Heart left ventricle (tissue), 13 donors: ENCODE measurements at regions not wholly inside any gene's neighbourhood (a gene's known extent, or its start where the extent isn't known, plus 50 kb on each side); places are given as distances from the start of the nearest gene placed in this dataset.

Experiments
- POLR2A ChIP-seq, 2 donors: fragments of 450-650 bp; IDR thresholded peaks; one replicate each; pipeline ENCODE4 v1.6.1; 2017; ENCODE audit warnings: antibody characterized with exemption in 2 of 2, mild to moderate bottlenecking in 2 of 2, moderate library complexity in 2 of 2
- TF ChIP-seq, protein P1 (sequence below), 12 donors: fragments of 200-600 bp; sonication (generic) in 4 of 12; IDR thresholded peaks; one replicate each; pipeline versions ENCODE4 v1.5.0 to v1.8.0; 2018 to 2022; ENCODE audit warnings: antibody characterized with exemption in 12 of 12, mild to moderate bottlenecking in 5 of 12
- donor health status: ischemic (EF 13 %, LVEDD 7.1; RV severe dilation, severe dysfunction).
- donor health status: DM: no; HTN: yes; CAD: no.
- donor health status: DM: no; HTN: no; CAD: no.
- donor health status: ischemic (EF 25% LVEDD 6.9; RV normal size, moderate dysfunction).
- donor health status: ischemic (EF 25% LVEDD 5.7; RV mildly dilated, moderate dysfunction).
- donor health status: ischemic (EF 35%, LVEDD 5.7; RV mildly dilated, moderate dysfunction).
- donor health status: nonischemic (EF 11% LVEDD 7.7; RV severe dilation, severe dysfunction).
- donor health status: DM: yes; HTN: yes; CAD: no.
- donor health status: PGD.
- donor health status: ischemic (EF 29% LVEDD 5.4; RV normal size, mild dysfunction).
- donor health status: nonischemic (EF 23%, LVEDD 6.1; RV moderate dilation, normal function).

GRCh38 chr13:99828735-99829134, 142.8 kb downstream of the ZIC5 start:
- TF ChIP-seq, protein P1, sequence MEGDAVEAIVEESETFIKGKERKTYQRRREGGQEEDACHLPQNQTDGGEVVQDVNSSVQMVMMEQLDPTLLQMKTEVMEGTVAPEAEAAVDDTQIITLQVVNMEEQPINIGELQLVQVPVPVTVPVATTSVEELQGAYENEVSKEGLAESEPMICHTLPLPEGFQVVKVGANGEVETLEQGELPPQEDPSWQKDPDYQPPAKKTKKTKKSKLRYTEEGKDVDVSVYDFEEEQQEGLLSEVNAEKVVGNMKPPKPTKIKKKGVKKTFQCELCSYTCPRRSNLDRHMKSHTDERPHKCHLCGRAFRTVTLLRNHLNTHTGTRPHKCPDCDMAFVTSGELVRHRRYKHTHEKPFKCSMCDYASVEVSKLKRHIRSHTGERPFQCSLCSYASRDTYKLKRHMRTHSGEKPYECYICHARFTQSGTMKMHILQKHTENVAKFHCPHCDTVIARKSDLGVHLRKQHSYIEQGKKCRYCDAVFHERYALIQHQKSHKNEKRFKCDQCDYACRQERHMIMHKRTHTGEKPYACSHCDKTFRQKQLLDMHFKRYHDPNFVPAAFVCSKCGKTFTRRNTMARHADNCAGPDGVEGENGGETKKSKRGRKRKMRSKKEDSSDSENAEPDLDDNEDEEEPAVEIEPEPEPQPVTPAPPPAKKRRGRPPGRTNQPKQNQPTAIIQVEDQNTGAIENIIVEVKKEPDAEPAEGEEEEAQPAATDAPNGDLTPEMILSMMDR (IDR thresholded peaks at IDR 0.05) = no peak
- no peak for TF ChIP-seq POLR2A (IDR thresholded peaks at IDR 0.05)
